HEK293 (cell line): ENCODE measurements at regions not wholly inside any gene's neighbourhood (a gene's known extent, or its start where the extent isn't known, plus 50 kb on each side); places are given as distances from the start of the nearest gene placed in this dataset.

ENCODE experiments used
- CTCF ChIA-PET: fragments of 350-600 bp; formaldehyde crosslinking; extraction: SDS; loops from one replicate; lab custom pipeline; 2021; ENCODE audit warnings: antibody characterized with exemption; lab: Yijun Ruan, JAX
- POLR2A ChIA-PET: fragments of 300-600 bp; formaldehyde crosslinking; extraction: SDS; loops from one replicate; lab custom pipeline; 2020; ENCODE audit warnings: antibody characterized with exemption, inconsistent platforms; lab: Yijun Ruan, JAX
- H3K27ac ChIP-seq: fragments of 200-500 bp; sonication (Bioruptor generic); 2 replicates; pipeline ENCODE4 v1.5.1; 2014; ENCODE audit warnings: low read depth, low read length, control low read depth, inconsistent platforms; ENCODE audit errors: extremely low read depth
- H3K36me3 ChIP-seq, 2 experiments: fragments of 200-500 bp in 1 of 2; sonication (Bioruptor generic) in 1 of 2; 1 replicate in 1 of 2; 2 replicates in 1 of 2; pipeline ENCODE4 v1.5.1; 2014 to 2017; ENCODE audit warnings: inconsistent platforms in 2 of 2, low read length in 2 of 2; ENCODE audit not compliant: control insufficient read depth in 2 of 2, insufficient read depth in 1 of 2
- H3K4me1 ChIP-seq: fragments of 200-500 bp; sonication (Bioruptor generic); 2 replicates; pipeline ENCODE4 v1.5.1; 2014; ENCODE audit warnings: mild to moderate bottlenecking, low read length, inconsistent platforms; ENCODE audit not compliant: control insufficient read depth, insufficient read depth
- H3K4me3 ChIP-seq: 2 replicates; pipeline ENCODE4 v1.5.1; 2011; ENCODE audit warnings: low read depth, mild to moderate bottlenecking, control low read depth, low read length, moderate library complexity
- H3K9me3 ChIP-seq: fragments of 200-500 bp; sonication (Bioruptor generic); 2 replicates; pipeline ENCODE4 v1.5.1; 2014; ENCODE audit warnings: low read depth, low read length, inconsistent platforms; ENCODE audit not compliant: control insufficient read depth, insufficient read depth
- AEBP2 ChIP-seq: fragments of 450-650 bp; formaldehyde crosslinking; IDR thresholded peaks from 2 replicates; pipeline ENCODE4 v1.5.1; 2016; ENCODE audit warnings: missing biosample characterization, missing genetic modification characterization, borderline replicate concordance
- GFI1B ChIP-seq: fragments of 450-650 bp; formaldehyde crosslinking; IDR thresholded peaks from 2 replicates; pipeline ENCODE4 v1.5.1; 2016; ENCODE audit warnings: missing biosample characterization, missing genetic modification characterization
- MZF1 ChIP-seq: fragments of 450-650 bp; formaldehyde crosslinking; IDR thresholded peaks from 2 replicates; pipeline ENCODE4 v1.5.1; 2017; ENCODE audit warnings: missing biosample characterization, missing genetic modification characterization, borderline replicate concordance
- PATZ1 ChIP-seq: fragments of 450-650 bp; formaldehyde crosslinking; IDR thresholded peaks from 2 replicates; pipeline ENCODE4 v1.5.1; 2016; ENCODE audit warnings: missing biosample characterization, missing genetic modification characterization
- PBX3 ChIP-seq: sonication (generic); formaldehyde crosslinking; IDR thresholded peaks from 2 replicates; pipeline ENCODE4 v1.8.1; 2022; ENCODE audit warnings: mild to moderate bottlenecking, moderate library complexity, missing genetic modification reagents
- REST ChIP-seq: fragments of 450-650 bp; formaldehyde crosslinking; IDR thresholded peaks from 2 replicates; pipeline ENCODE4 v1.5.1; 2016; ENCODE audit warnings: missing biosample characterization, missing genetic modification characterization
- SP2 ChIP-seq: fragments of 450-650 bp; formaldehyde crosslinking; IDR thresholded peaks from 2 replicates; pipeline ENCODE4 v1.5.1; 2016; ENCODE audit warnings: missing biosample characterization, missing genetic modification characterization
- WT1 ChIP-seq: fragments of 450-650 bp; formaldehyde crosslinking; IDR thresholded peaks from 2 replicates; pipeline ENCODE4 v1.5.1; 2016; ENCODE audit warnings: missing biosample characterization, missing genetic modification characterization
- ZBTB10 ChIP-seq: fragments of 450-650 bp; formaldehyde crosslinking; IDR thresholded peaks from 2 replicates; pipeline ENCODE4 v1.5.1; 2016; ENCODE audit warnings: missing biosample characterization, missing genetic modification characterization
- ZBTB7A ChIP-seq: fragments of 450-650 bp; formaldehyde crosslinking; IDR thresholded peaks from 2 replicates; pipeline ENCODE4 v1.5.1; 2016; ENCODE audit warnings: low read depth, missing biosample characterization, missing genetic modification characterization
- ZEB2 ChIP-seq: fragments of 450-650 bp; formaldehyde crosslinking; IDR thresholded peaks from 2 replicates; pipeline ENCODE4 v1.5.1; 2016; ENCODE audit warnings: missing biosample characterization, missing genetic modification characterization
- ZFHX2 ChIP-seq: fragments of 450-650 bp; formaldehyde crosslinking; conservative IDR thresholded peaks from 2 replicates; pipeline ENCODE4 v1.5.1; 2016; ENCODE audit warnings: missing biosample characterization, missing genetic modification characterization
- ZNF132 ChIP-seq: fragments of 450-650 bp; formaldehyde crosslinking; IDR thresholded peaks from 2 replicates; pipeline ENCODE4 v1.5.1; 2017; ENCODE audit warnings: missing biosample characterization, missing genetic modification characterization, borderline replicate concordance
- ZNF19 ChIP-seq: fragments of 450-650 bp; formaldehyde crosslinking; IDR thresholded peaks from 2 replicates; pipeline ENCODE4; 2016; ENCODE audit warnings: missing biosample characterization, missing genetic modification characterization, low read depth
- ZNF24 ChIP-seq: fragments of 450-650 bp; formaldehyde crosslinking; IDR thresholded peaks from 2 replicates; pipeline ENCODE4 v1.5.1; 2016; ENCODE audit warnings: missing biosample characterization, missing genetic modification characterization
- ZNF292 ChIP-seq: fragments of 450-650 bp; formaldehyde crosslinking; IDR thresholded peaks from 2 replicates; pipeline ENCODE4 v1.5.1; 2016; ENCODE audit warnings: low read depth, missing biosample characterization, missing genetic modification characterization, borderline replicate concordance
- ZNF350 ChIP-seq: fragments of 450-650 bp; formaldehyde crosslinking; IDR thresholded peaks from 2 replicates; pipeline ENCODE4 v1.5.0; 2017; ENCODE audit warnings: missing biosample characterization, mild to moderate bottlenecking, missing genetic modification characterization
- ZNF394 ChIP-seq: fragments of 450-650 bp; formaldehyde crosslinking; IDR thresholded peaks from 2 replicates; pipeline ENCODE4 v1.5.1; 2016; ENCODE audit warnings: missing biosample characterization, missing genetic modification characterization, mild to moderate bottlenecking, moderate library complexity, borderline replicate concordance
- ZNF501 ChIP-seq: fragments of 450-650 bp; formaldehyde crosslinking; IDR thresholded peaks from 2 replicates; pipeline ENCODE4 v1.5.1; 2016; ENCODE audit warnings: missing biosample characterization, missing genetic modification characterization
- ZNF558 ChIP-seq: fragments of 450-650 bp; formaldehyde crosslinking; IDR thresholded peaks from 2 replicates; pipeline ENCODE4 v1.5.1; 2016; ENCODE audit warnings: missing biosample characterization, missing genetic modification characterization
- ZNF664 ChIP-seq: fragments of 450-650 bp; formaldehyde crosslinking; IDR thresholded peaks from 2 replicates; pipeline ENCODE4 v1.5.1; 2016; ENCODE audit warnings: missing biosample characterization, missing genetic modification characterization
- ZNF76 ChIP-seq: fragments of 450-650 bp; formaldehyde crosslinking; IDR thresholded peaks from 2 replicates; pipeline ENCODE4; 2016; ENCODE audit warnings: low read depth, missing biosample characterization, missing genetic modification characterization, borderline replicate concordance
- TF ChIP-seq, protein P1 (sequence below): fragments of 450-650 bp; IDR thresholded peaks from 2 replicates; pipeline ENCODE4 v1.5.1; 2018; ENCODE audit warnings: missing biosample characterization, missing genetic modification characterization

DNA sequence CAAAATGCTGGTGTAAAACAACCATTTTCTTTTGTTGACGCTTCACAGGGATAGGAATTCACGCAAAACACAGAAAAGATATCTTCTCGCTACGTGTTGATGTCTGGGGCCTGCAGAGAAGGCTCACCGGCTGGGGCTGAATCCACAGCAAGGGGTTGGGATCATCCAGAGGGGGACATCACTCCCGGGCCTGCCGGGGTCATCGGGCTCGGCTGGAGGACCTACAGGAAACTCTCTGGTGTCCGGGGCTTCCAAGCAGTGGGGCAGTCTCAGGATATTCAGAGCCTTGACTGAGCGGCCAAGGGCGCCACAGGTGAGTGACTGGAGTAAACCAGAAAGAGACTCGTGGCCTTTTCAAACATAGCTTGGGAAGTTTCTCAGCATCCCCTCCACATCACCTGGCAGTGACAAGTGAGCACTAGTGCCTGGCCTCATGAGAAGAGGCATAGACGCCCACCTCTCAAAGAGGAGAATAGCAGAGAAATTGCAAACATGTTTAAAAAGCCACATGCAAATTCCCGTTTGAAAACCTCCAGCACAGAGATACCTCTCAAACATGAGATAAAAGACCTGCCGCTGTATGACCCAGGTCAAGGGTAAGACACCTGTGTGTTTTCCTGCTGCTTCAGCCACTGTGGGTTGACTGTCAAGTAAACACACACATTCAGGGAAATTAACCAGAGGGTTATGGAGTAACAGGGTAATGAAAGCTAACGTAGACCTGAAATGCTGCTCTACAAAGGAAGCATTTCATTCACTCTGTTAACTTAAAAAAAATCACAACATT is 50.8 kb upstream of the SIMC1 start:
- CTCF ChIA-PET = interaction anchor here (0.9 kb wide), 1 partner anchor 314 kb away, joined by 3 read pairs; no protein-coding TSS in a partner anchor

GRCh38 chr5:176188085-176188484 is 50.1 kb upstream of the SIMC1 start:
- POLR2A ChIA-PET = no interaction called here
- no peak for TF ChIP-seq ZNF19 (tag by site-specific recombination)
- TF ChIP-seq AEBP2 (tag by site-specific recombination) = no peak
- TF ChIP-seq ZNF76 = no peak
- TF ChIP-seq WT1 = no peak
- no peak for TF ChIP-seq ZNF292 (tag by site-specific recombination)
- no peak for TF ChIP-seq ZFHX2 (tag by site-specific recombination)
- no peak for TF ChIP-seq ZNF350 (tag by site-specific recombination)
- no peak for TF ChIP-seq REST (tag by site-specific recombination)
- TF ChIP-seq ZNF24 = no peak
- TF ChIP-seq ZNF501 (tag by site-specific recombination) = no peak
- no peak for TF ChIP-seq ZEB2 (tag by site-specific recombination)
- no peak for TF ChIP-seq ZBTB7A
- TF ChIP-seq SP2 (tag by site-specific recombination) = no peak
- TF ChIP-seq PATZ1 (tag by site-specific recombination) = no peak
- no peak for TF ChIP-seq ZBTB10 (tag by site-specific recombination)
- TF ChIP-seq, all 188 proteins: peak for 0
- Histone ChIP-seq H3K4me3 (no peak overlapping the region), H3K36me3 (no peaks in the 10 kb centered on the region), H3K27ac (no peak overlapping the region), H3K9me3 (no peaks in the 10 kb centered on the region), H3K4me1 (peaks cover 7% of the 10 kb centered on the region)
- CTCF ChIA-PET = interaction anchor here (0.9 kb wide), 1 partner anchor 315 kb away, joined by 3 read pairs; no protein-coding TSS in a partner anchor

More for the DNA sequence above, 50.8 kb upstream of the SIMC1 start:
- Histone ChIP-seq H3K4me3 (no peak overlapping the region), H3K36me3 (no peaks in the 10 kb centered on the region), H3K27ac (no peak overlapping the region), H3K4me1 (peaks cover 7% of the 10 kb centered on the region), H3K9me3 (no peaks in the 10 kb centered on the region)
- TF ChIP-seq GFI1B = no peak
- no peak for TF ChIP-seq ZNF394
- TF ChIP-seq PBX3 (CRISPR knock-in tag) = no peak
- TF ChIP-seq ZNF664 = no peak
- TF ChIP-seq, protein P1, sequence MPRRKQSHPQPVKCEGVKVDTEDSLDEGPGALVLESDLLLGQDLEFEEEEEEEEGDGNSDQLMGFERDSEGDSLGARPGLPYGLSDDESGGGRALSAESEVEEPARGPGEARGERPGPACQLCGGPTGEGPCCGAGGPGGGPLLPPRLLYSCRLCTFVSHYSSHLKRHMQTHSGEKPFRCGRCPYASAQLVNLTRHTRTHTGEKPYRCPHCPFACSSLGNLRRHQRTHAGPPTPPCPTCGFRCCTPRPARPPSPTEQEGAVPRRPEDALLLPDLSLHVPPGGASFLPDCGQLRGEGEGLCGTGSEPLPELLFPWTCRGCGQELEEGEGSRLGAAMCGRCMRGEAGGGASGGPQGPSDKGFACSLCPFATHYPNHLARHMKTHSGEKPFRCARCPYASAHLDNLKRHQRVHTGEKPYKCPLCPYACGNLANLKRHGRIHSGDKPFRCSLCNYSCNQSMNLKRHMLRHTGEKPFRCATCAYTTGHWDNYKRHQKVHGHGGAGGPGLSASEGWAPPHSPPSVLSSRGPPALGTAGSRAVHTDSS (tag by site-specific recombination) = no peak
- no peak for TF ChIP-seq MZF1 (tag by site-specific recombination)
- TF ChIP-seq ZNF132 (tag by site-specific recombination) = no peak
- no peak for TF ChIP-seq ZNF558
- POLR2A ChIA-PET = no interaction called here
